NB4 (cell line): ENCODE measurements at regions not wholly inside any gene's neighbourhood (a gene's known extent, or its start where the extent isn't known, plus 50 kb on each side); places are given as distances from the start of the nearest gene placed in this dataset.

Source experiments
- DNase-seq: peaks from one replicate; pipeline ENCODE4 v3.0.0; 2010; ENCODE audit warnings: low read depth
- H3K4me3 ChIP-seq: one replicate; pipeline ENCODE4 v1.5.1; 2011; ENCODE audit warnings: mild to moderate bottlenecking, low read depth, low read length, moderate library complexity
- CTCF ChIP-seq: IDR thresholded peaks from one replicate; pipeline ENCODE4 v1.5.1; 2012; ENCODE audit warnings: low read depth, low read length
- MAX ChIP-seq: IDR thresholded peaks from 2 replicates; pipeline ENCODE4 v1.6.1; 2011; ENCODE audit warnings: low read depth, low read length
- MYC ChIP-seq: IDR thresholded peaks from 2 replicates; pipeline ENCODE4 v1.6.1; 2011; ENCODE audit warnings: low read depth, low read length
- POLR2A ChIP-seq: IDR thresholded peaks from 2 replicates; pipeline ENCODE4 v1.6.1; 2011; ENCODE audit warnings: mild to moderate bottlenecking; ENCODE audit not compliant: insufficient read length; ENCODE audit errors: extremely low read depth

GRCh38 chr9:12934545-12935272 lies 159.9 kb downstream of the LURAP1L start:
- no peak overlapping the region for H3K4me3 ChIP-seq
- no peak for DNase-seq
- TF ChIP-seq CTCF, result no peak
- TF ChIP-seq POLR2A, result no peak

GRCh38 chr9:12935714-12936113 lies 160.9 kb downstream of the LURAP1L start:
- TF ChIP-seq POLR2A (no peak), CTCF (no peak), MAX (no peak), MYC (no peak)
- DNase-seq, result no peak

GRCh38 chr9:12954441-12954840 lies 179.6 kb downstream of the LURAP1L start:
- no peak for TF ChIP-seq MYC
- TF ChIP-seq POLR2A, result no peak
- no peak for TF ChIP-seq MAX
- TF ChIP-seq CTCF, result no peak
- DNase-seq, result no peak
- H3K4me3 ChIP-seq, result no peak overlapping the region

More at GRCh38 chr9:12935714-12936113, 160.9 kb downstream of the LURAP1L start:
- no peak overlapping the region for H3K4me3 ChIP-seq

GRCh38 chr9:12955510-12956163 lies 180.8 kb downstream of the LURAP1L start:
- DNase-seq, result peak; percentile 30

GRCh38 chr9:12956261-12956660 lies 181.4 kb downstream of the LURAP1L start:
- no peak for TF ChIP-seq MAX
- no peak for TF ChIP-seq POLR2A
- no peak overlapping the region for H3K4me3 ChIP-seq
- DNase-seq, result no peak

More at GRCh38 chr9:12955510-12956163, 180.8 kb downstream of the LURAP1L start:
- no peak overlapping the region for H3K4me3 ChIP-seq
- TF ChIP-seq POLR2A, result no peak
- no peak for TF ChIP-seq MYC
- no peak for TF ChIP-seq MAX
- no peak for TF ChIP-seq CTCF

GRCh38 chr9:12956805-12957204 lies 182.0 kb downstream of the LURAP1L start:
- no peak for DNase-seq
- H3K4me3 ChIP-seq, result no peak overlapping the region
- TF ChIP-seq CTCF (no peak), MYC (no peak), POLR2A (no peak), MAX (no peak)
